H54 (cell line): ENCODE measurements at regions not wholly inside any gene's neighbourhood (a gene's known extent, or its start where the extent isn't known, plus 50 kb on each side); places are given as distances from the start of the nearest gene placed in this dataset.
"Not testable (repeated sequence)": the region's sequence is repeated elsewhere in the genome, so short reads cannot be mapped to it uniquely, and the experiment has no call there.

Source experiments
- DNase-seq: peaks from one replicate; pipeline ENCODE4 v3.0.0; 2011; ENCODE audit warnings: low spot score, mixed read lengths; ENCODE audit not compliant: insufficient read length
- FAIRE-seq: peaks from 3 replicates; lab custom pipeline; 2011; peaks lifted over from hg19 to GRCh38; lab: Jason Lieb, UNC
- POLR2A ChIP-seq: IDR thresholded peaks from 2 replicates; pipeline ENCODE4 v1.6.1; 2011; ENCODE audit warnings: low read depth, mild to moderate bottlenecking, low read length

- TF ChIP-seq POLR2A, result no peak
- FAIRE-seq (no peak), DNase-seq (no peak)
Measured at GRCh38 chr11:134858783-134859480, 446.9 kb upstream of the B3GAT1 start.

GRCh38 chr11:134857035-134857434 is 445.0 kb upstream of the B3GAT1 start:
- no peak for TF ChIP-seq POLR2A
- no peak for FAIRE-seq
- DNase-seq, result no peak

- no peak for DNase-seq
- no peak for FAIRE-seq
- TF ChIP-seq POLR2A, result no peak
Measured at GRCh38 chr11:134856056-134856971, 444.3 kb upstream of the B3GAT1 start.

DNA sequence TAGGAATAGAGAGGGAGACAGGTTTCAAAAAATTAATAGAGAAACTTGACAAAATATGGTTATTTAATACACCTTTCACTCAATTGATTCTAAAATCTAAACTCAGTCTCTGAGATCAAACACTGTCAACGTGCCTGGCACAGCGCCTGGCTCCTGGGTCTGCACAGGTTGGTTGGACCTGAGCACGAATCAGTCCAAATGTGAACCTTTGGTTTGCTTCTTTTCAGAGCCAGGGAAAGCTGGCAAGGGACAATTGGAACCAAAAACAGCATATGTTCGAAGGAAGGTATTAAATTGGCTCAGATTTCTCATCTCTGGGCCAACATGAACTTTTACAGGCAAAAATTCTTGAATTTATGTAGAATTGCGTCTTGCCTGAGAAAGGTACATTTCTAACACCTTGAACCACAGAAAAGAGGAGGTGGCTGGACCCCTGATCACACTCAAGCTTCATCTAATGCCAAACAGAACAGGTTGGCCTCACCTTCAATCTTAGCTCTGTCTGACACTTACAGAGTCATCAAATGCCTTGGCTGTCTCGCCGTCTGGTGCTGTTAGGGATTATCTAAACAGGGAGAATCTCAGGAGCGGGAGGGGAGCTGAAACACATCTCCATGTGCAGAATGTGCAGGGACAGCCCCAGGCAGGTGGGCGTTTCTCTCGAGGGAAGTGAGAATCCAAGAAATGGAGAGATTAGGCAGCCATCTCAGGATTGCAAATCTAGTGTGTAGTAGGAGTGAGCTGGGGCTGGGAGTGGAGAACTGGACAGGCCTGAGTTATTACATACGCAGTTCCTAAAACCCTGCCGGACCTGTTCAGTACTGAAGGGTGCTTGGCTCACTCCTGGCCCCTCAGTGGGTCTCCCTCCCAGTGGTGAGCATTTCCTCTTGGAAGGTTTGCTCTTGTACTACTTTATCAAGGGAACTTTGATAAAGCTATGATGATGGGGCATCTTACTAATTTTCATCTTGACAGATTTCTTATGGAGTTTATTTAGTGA is 442.2 kb upstream of the B3GAT1 start:
- FAIRE-seq (no peak), DNase-seq (no peak)
- no peak for TF ChIP-seq POLR2A

DNA sequence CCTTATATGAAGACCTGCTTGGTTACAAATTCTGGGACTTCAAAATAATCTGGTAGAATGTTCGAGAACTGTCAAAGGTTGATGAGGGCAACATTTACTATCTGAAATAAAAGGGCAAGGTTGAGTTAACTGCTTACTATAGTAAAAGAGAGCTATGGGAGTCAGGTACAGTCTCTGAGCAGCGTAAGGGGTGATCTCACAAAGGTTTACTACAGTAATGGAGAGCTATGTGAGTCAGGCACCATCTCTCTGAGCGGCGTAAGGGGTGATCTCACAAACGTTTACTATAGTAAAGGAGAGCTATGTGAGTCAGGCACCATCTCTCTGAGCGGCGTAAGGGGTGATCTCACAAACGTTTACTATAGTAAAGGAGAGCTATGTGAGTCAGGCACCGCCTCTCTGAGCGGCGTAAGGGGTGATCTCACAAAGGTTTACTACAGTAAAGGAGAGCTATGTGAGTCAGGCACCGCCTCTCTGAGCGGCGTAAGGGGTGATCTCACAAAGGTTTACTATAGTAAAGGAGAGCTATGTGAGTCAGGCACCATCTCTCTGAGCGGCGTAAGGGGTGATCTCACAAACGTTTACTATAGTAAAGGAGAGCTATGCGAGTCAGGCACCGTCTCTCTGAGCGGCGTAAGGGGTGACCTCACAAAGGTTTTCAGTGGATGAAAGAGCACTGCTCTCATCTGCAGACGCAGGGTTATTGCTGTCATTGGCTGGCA is 439.6 kb upstream of the B3GAT1 start:
- not testable (repeated sequence) for FAIRE-seq, DNase-seq

DNA sequence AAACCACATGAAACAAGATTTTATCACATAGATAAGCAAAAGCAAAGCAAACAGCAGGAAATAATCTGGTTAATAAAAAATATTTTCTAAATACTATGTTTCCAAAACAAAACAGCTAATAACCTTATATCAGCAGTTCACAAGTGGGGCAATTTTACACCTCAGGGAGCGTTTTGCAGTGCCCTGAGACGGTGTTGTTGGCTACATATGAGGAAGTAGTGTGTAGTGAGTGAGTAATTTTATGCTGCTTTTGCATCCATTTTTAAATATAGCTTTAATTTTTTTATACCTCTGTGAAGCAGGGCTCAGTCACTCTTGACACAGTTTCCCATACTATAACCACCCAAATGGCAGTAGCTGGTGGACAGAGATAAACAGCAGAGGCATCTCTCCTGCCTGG is 438.5 kb upstream of the B3GAT1 start:
- FAIRE-seq, result no peak

GRCh38 chr11:134849833-134850232 is 437.8 kb upstream of the B3GAT1 start:
- TF ChIP-seq POLR2A, result no peak
- no peak for FAIRE-seq
- DNase-seq, result no peak

More for the DNA sequence above, 438.5 kb upstream of the B3GAT1 start:
- no peak for TF ChIP-seq POLR2A
- no peak for DNase-seq

DNA sequence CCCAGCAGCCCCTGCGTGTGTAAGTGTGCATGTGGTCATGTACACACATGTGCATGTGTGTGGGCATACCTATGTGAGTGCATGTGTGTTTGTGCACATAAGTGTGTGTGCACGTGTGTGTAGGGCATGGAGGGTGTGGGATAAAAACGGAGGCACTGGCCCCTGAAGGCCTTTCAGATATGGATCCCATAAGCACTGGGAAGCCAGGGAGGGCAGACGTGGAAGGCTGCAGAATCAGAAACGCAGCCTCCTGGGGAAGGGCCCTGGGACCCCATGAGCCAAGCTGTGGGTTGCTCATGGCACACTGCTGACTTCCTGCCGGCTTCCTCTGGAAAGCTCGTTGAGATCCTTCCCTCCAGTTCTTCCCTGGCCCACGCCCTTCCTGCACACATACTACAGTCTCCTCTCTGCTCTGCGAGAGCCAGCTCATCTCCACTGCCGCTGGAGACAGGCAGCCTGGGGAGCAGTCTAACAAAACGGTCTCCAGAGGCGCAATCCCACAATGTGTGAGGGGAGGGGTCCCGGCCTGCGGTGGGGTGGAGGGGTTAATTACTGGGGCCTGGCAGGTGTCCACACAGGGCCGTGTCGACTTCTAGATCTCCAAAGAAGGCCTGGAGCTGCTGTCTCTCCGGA is 435.2 kb upstream of the B3GAT1 start:
- DNase-seq, result no peak
- TF ChIP-seq POLR2A, result no peak
- no peak for FAIRE-seq

GRCh38 chr11:134846328-134847082 is 434.5 kb upstream of the B3GAT1 start:
- no peak for FAIRE-seq

DNA sequence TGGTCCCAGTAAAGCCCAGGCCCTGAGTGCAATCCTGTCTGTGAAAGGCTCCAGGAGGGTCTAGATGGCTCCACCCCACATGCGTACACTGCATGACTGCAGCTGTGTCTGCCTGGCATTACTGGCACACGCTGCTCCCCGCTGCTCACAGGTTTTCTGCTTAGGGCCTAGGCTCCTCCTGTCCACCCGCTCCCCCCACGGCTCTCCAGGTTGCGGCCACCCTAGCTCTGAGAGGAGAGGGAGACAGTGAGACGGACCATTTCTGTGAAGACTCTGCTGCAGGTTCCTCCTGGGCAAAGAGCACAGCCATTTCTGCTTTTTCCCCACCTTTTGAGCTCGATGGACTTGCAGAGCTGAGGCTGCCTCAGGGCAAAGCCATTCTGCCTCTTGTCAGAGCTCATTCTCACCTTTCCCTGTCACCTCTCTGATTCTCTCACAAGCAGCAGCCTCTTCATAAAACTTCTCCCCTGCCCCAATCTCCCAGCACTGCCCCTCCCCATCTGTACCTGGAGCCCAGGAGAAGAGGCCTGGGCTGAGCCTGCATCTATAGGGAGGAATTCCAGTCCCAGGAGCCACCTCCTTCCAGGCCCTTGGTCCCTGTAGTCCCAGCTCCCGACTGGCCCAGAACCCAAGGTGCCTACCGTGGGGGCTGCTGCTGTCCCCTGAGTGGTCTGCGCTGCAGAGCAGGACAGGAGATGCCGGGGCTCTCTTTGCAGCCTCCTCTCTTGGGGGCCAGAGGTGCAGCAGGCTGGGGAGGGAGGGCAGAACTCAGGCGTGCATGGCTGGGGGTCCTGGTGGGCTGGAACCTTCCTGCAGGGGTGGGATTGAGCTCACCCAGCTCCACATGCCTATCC is 433.7 kb upstream of the B3GAT1 start:
- FAIRE-seq (no peak), DNase-seq (no peak)
- TF ChIP-seq POLR2A, result no peak

More at GRCh38 chr11:134846328-134847082, 434.5 kb upstream of the B3GAT1 start:
- no peak for DNase-seq
- no peak for TF ChIP-seq POLR2A

DNA sequence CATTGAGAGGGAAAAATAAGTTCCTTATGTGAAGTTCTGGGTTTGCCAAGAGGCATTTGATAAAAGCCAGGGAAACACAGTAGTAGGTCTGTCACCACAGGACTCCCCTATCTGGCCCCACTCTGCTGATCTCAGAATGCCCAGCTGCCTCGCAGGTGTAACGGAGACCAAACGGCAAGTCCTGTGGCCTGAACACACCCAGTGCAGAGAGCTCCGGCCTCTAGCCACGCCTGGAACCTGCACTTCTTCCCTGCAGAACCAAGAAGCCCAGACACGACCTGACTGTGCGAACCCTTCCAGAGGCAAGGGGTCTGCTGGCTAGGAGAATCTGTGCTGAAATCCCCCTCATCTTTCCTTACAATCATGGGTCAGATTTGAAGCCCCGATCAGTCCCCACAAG is 432.8 kb upstream of the B3GAT1 start:
- TF ChIP-seq POLR2A, result no peak
- DNase-seq, result no peak
- no peak for FAIRE-seq
